ENCODE measurements at regions not wholly inside any gene's neighbourhood (a gene's known extent, or its start where the extent isn't known, plus 50 kb on each side); places are given as distances from the start of the nearest gene placed in this dataset.

- TF ChIP-seq CTCF (IDR thresholded peaks at IDR 0.05) = no peak
- no peak for TF ChIP-seq POLR2A (IDR thresholded peaks at IDR 0.05)
Observed at GRCh38 chr5:40238066-40238745, 441.5 kb upstream of the PTGER4 start.
